ENCODE measurements at regions not wholly inside any gene's neighbourhood (a gene's known extent, or its start where the extent isn't known, plus 50 kb on each side); places are given as distances from the start of the nearest gene placed in this dataset.

DNA sequence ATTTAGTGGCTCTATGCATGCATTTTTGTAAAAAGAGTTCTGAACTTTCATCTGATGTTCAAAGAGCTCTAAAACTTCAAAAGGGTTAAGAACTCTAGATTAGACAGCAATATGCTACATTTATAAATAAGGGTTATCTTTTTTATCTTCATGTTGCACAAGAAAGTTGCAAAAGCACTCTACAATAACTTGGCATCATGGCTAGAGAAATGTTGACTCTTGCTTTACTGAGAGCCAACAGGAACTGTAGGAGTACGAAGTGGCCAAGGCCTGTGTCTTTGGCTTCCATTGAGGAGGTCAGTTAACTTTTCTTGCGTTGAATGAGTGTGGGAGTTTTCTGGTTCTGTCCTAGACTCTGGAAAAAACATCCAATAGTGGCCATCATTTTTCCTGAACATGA is 516.9 kb downstream of the TFAP2B start:
- H3K4me3 ChIP-seq (ENCODE audit: low read depth, low read length), result no peak overlapping the region
- DNase-seq (ENCODE audit: low read depth), result no peak

DNA sequence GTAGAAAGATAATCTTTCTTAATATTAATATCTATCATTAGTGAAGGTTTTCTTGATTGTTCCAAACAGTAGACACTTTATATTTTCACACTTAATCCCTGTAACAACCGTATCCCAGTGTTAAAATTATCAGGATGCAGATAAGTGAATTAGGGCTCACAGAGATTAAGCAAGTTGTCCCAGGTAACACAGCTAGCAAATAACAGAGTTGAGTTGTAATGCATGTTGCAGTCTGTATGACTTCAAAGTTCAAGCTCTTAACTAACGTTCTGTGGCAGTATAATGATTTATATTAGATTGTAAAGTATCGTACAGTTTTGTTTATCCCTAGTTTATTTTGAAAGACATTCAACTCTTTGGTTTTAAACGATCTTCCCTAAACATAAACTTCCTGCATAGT is 517.5 kb downstream of the TFAP2B start:
- DNase-seq (ENCODE audit: low read depth), result no peak

DNA sequence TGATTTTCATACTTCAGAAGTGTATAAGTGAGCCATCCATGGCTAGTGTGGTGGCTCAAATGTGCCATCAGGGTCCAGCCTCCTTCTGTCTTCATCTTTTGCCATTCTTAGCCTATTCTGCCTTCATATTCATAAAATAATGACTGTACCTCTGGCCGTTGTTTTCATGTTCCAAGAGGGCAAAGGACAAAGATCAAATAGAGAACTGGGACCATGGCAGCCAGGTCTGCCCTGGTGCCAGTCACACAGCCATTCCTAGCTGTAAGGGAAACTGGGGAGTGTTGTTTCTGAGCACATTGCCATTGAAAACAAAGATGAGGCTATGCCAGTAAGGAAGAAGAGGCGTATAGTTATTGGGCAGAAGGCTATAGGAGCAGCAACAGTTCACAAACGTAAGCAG is 518.6 kb downstream of the TFAP2B start:
- DNase-seq (ENCODE audit: low read depth), result no peak
- no peak overlapping the region for H3K4me3 ChIP-seq (ENCODE audit: low read depth, low read length)

More for the DNA sequence above, 517.5 kb downstream of the TFAP2B start:
- H3K4me3 ChIP-seq (ENCODE audit: low read depth, low read length), result no peak overlapping the region

DNA sequence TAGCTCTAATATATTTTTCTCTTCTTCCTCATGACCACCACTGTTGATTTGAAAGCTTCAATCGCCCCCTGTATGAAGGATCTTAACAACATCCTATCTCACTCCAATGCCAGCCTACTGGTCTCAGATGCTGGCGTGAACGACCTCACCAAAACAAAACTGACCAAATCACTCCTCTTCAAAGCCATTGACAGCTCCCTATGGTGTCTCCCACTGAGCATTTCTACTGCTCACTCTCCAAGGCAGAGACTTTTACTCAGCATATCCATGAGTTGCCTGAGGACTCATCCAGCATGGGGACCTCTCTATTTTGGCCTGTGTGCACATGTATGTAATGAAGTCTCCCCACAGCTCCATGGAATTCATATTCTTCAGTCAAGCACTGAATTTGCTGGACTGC is 520.4 kb downstream of the TFAP2B start:
- no peak overlapping the region for H3K4me3 ChIP-seq (ENCODE audit: low read depth, low read length)
- DNase-seq (ENCODE audit: low read depth), result no peak

DNA sequence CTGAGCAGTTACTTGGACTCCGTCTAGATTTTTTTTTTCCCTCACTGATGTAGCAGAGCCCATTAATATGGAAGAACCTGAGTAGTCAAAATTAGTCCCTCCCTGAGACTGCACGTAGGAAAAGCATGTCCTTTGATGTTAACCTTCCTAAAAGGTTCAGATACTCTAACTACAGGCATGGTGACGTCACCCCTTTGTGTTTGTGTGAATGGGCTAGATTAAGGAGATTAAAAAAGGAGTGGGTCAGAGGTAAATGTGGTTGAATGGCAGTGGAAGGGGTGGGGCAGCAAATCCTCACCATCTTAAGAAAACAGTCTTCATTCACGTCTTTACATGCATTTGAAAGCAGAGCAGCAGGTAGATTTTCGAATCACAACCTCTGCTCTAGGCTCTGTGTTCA is 521.1 kb downstream of the TFAP2B start:
- H3K4me3 ChIP-seq (ENCODE audit: low read depth, low read length), result no peak overlapping the region
- DNase-seq (ENCODE audit: low read depth), result no peak

DNA sequence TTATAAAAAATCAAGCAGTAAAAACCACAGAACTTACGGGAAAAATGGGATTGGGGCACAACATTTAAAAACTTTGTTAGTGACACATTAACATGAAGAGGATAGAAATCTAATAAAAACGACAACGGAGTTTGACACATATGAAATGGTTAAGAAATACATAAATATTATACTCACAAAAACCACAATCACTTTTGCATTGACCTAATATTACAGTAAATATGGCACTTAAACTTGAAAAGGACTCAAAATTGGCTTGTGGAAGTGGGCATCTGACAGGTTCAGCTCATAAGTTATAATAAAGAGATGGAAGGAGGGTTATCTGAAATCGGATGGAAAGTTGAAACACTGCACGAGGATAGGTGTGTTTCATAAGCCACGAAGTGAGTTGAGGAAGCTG is 523.7 kb downstream of the TFAP2B start:
- DNase-seq (ENCODE audit: low read depth), result no peak
- no peak overlapping the region for H3K4me3 ChIP-seq (ENCODE audit: low read depth, low read length)

DNA sequence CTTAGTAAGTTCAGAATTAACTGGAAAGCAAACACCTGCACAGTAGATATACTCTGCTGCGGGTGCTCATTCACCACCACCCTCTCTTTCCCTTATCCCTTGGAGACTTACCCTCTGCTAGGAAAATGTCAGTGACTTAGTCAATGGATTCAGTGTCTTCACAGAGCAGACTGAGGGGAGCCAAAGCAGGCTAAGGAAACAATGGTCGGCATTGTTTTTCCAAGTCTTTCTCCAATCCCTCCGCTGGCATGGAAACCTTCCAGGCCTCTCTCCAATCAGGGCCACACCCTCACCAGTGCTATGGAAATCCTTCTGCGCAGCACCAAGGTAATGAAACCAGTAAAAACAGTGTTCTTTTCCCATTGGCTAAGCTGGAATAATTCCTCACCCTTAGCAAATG is 531.2 kb downstream of the TFAP2B start:
- DNase-seq (ENCODE audit: low read depth), result no peak
- no peak overlapping the region for H3K4me3 ChIP-seq (ENCODE audit: low read depth, low read length)

DNA sequence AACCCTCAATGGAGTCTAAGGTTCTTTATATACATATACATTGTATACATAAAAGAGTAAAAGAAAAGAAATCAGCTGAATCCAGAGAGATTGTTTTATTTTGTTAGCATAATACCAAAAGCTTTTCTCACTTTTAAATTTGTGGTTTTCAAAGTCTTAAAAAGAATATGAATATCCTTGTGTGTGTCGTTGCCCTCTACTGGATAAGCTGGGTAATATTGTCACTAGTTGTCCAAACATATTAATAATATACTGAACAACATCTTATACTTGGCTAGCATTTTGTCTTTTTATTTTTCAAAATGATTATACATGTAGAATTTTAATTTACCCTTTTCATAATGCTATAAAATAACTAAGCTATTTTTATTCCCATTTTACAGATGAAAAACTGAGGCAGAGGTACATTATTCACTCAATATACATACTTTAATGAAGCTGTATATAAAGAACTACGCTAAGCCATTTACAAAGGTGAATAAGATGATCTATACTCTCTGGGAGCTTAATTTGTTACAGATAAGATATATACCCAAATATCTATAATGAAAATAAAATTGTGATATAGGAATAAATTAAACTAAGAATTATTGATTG is 531.7 kb downstream of the TFAP2B start:
- no peak for DNase-seq (ENCODE audit: low read depth)
- H3K4me3 ChIP-seq (ENCODE audit: low read depth, low read length), result no peak overlapping the region

DNA sequence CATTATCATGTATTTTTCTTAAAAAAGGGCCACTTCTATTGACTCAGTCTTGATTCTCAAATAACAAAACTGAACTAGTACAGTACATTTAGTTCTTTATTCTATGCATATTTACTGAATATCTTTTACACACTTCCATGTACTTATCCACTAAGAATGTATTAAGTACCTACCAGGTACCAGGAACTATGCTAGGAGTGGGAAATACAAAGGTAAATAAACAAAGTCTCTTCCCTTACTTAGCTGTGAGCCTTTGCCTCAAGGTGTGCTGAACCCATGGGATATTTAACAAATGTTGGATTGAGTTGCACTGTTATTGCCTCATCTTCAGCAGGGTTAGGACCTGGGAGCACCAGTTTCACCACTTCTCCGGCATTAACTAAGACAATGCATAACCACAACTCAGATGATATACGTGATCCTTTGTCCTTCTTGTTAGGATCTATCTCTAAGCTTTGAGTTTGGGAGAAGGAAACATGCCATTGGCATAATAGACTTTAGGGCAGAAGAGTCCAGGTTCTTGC is 533.9 kb downstream of the TFAP2B start:
- H3K4me3 ChIP-seq (ENCODE audit: low read depth, low read length), result no peak overlapping the region
- no peak for DNase-seq (ENCODE audit: low read depth)

DNA sequence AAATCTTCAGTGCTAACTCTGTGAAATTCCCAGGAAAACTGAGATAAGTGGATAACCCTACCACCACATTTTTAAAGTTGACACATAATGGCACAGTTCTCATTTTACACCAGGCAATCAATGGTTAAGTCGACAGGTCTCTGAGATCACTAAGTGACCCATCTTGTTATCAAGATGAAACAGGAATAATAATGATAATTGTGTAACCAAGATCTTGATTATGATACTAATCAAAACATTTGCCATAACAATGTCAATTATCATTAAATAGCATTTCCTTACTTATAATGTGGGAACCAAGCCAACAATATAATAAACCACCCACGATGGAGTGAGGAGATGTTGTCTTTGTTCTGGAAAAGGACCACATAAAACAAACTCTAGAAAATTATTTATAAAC is 541.6 kb downstream of the TFAP2B start:
- no peak overlapping the region for H3K4me3 ChIP-seq (ENCODE audit: low read depth, low read length)
- DNase-seq (ENCODE audit: low read depth), result no peak

DNA sequence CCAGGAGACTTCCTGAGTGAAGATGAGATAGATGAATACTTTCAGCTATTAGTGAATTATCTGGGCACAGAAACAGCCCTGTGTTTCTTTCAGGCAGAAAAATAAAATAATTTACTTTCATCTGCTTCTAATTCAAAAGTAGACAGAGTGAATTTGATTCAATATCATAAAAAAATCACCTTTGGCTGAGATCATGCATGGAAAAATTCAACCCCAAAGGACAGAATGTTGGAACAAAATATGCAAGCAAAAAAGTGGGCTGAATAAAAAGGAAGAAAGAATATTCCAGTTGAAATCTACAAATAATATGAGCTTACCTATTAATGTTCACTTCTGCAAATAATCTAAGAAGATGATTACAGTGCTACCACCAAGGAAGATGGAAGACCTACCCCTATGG is 546.9 kb downstream of the TFAP2B start:
- no peak overlapping the region for H3K4me3 ChIP-seq (ENCODE audit: low read depth, low read length)
- DNase-seq (ENCODE audit: low read depth), result no peak

DNA sequence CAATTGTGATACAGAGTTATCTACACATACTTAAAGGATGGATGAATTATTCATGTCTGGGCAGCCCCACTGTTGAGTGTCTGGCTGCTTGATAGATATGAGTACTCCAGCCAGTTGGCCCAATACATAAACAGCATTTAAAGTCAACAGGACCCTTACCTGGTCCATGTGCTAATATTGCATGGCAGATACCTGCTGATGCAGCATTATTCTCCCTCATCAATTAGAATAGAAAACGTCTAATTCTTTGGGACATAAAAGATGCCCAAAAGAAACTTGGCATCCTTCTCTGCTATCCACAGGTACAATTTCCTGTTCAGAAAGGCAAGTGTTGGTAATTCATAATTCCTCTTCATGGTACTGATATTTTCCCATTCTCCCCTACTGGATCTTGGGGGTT is 550.8 kb downstream of the TFAP2B start:
- H3K4me3 ChIP-seq (ENCODE audit: low read depth, low read length), result no peak overlapping the region
- DNase-seq (ENCODE audit: low read depth), result no peak

DNA sequence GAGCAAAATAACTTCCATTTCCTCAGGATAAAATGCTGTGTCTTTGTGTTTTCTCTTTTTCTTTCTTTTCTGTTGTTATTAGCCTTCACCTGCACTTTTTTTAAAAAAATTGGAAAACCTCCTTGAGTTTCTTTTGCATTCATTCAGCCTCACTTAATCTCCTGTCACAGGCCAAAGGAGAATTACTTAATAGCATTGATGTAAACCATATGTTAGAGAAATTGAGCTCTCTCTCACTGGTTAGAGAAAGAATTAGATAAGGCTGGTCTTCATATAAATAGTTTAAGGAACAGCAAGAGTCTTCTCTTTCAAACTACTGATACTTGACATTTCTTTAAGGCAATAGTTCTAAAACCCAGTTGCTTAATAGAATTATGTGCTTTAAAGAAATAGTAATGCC is 564.2 kb downstream of the TFAP2B start:
- H3K4me3 ChIP-seq (ENCODE audit: low read depth, low read length), result no peak overlapping the region
- DNase-seq (ENCODE audit: low read depth), result no peak

DNA sequence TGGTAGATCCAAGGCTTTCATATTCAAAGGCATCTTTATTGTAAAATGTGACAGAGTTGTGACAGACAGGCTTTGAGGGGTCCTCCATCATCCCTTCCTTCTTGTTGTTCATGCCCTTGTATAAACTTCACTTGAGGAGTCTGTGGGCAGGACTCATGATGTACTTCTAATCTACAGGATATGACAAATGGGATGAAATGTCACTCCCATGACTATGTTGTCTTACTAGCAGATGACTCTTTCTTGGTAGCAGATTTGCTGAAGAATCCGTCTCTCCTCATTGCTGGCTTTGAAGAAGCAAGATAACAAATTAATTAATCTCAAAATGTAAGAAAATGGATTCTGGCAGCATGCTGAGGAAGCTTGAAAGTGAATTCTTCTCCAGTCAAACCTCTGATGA is 566.1 kb downstream of the TFAP2B start:
- no peak for DNase-seq (ENCODE audit: low read depth)
- no peak overlapping the region for H3K4me3 ChIP-seq (ENCODE audit: low read depth, low read length)

DNA sequence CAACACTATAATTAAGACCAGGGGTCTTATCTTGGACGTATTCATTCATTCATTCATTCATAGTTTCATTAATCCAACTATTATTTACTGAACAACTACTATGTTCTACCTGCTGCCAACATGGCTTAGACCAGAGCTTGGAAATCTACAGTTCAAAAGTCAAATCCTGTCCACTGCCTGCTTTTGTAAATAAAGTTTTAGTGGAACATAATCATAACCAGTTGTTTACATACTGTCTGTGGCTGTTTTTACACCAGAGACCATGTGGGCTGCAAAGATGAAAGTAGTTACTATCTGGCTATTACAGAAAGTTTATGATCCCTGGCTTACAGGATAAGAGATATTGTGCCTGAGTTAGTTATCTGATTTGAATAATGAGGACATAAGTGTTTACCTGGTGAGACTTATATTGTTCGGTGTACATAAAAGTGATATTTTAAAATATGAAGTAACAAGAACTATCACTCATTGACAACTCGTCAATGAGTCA is 567.7 kb downstream of the TFAP2B start:
- no peak overlapping the region for H3K4me3 ChIP-seq (ENCODE audit: low read depth, low read length)
- DNase-seq (ENCODE audit: low read depth), result no peak

DNA sequence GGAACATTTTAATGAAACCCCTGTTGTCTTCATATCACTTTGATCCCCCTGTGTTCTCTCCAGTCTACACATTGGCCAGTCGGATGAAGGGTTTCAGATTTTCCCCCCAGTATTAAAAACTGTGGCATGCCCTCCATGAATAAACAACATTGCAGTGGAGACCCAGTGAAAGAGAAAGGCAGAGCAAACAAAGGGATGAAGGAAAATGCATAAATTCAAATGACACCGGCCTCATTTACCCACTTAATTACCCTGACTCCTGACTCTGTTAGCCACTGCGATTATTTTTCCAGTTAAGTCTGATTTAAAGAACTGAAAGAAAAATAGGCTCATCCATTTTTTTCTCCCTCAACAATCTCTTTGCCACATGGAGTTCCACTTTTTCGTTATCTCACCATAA is 569.2 kb downstream of the TFAP2B start:
- no peak overlapping the region for H3K4me3 ChIP-seq (ENCODE audit: low read depth, low read length)
- no peak for DNase-seq (ENCODE audit: low read depth)

DNA sequence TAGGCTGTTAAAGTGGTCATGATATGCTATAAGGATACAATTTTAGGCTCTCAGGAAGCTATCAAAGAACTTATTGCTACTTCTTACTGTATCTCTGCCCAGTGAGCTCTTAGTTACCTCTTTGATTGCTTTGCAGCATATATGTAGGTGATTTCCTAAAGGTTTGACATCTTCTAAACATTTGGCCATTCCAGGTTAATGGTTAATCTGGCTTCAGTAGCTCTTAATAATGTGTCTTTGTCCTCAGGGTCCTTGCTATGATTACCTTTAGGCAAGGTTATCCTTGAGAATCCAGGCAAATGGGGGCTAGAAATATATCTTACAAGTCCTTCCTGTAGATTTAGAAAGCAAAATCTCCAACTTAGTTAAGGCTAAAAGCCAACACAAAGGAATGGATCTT is 575.4 kb downstream of the TFAP2B start:
- DNase-seq (ENCODE audit: low read depth), result no peak

DNA sequence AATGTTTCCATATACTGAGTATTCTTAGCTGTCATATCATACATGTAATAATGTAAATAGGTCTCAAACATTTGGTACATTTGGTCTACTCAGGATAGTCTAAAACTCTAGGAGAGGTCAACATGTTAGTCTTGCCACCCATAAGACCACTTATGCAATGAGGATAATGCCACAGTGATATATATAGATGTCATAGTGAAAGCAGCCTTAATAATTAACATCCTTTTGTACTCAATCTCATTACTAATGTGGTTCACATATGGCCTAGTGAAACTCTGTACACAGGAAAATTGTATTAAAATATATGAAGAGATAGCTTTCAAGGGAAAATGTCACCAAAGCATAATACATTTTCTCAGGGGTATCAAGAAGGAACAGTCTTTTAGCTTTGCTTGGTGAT is 577.9 kb downstream of the TFAP2B start:
- H3K4me3 ChIP-seq (ENCODE audit: low read depth, low read length), result no peak overlapping the region
- DNase-seq (ENCODE audit: low read depth), result no peak

More for the DNA sequence above, 575.4 kb downstream of the TFAP2B start:
- no peak overlapping the region for H3K4me3 ChIP-seq (ENCODE audit: low read depth, low read length)

DNA sequence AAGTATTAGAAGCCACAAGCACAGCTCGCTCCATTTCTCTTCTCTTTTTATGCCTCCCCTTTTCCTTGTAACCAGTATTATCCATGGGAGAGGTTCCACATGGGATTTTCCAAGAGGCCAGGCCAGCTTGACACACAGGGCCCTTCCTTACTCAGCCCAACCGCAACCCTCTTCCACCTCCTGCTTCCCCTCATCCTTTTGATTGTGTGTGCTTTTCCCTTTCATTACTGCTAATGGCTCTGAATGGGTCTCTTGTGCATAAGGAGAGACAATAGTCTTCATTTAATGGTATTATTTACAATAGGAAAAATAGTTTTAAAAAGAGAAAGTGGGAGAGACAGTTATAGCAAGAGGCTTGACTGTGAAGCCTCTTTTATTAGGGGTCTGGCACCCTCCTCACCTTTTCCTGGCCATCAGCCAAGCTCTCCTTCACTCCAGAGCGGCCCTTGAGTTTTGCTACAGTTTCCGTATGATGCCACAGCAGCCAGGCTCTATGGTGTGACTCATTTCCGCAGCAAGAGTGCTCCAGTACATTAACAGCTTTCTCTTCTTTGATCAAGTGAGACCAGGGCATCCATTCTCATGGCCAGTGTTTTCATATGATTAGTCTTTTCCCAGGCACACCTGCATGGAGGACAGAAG is 579.5 kb downstream of the TFAP2B start:
- DNase-seq (ENCODE audit: low read depth), result no peak
- no peak overlapping the region for H3K4me3 ChIP-seq (ENCODE audit: low read depth, low read length)

DNA sequence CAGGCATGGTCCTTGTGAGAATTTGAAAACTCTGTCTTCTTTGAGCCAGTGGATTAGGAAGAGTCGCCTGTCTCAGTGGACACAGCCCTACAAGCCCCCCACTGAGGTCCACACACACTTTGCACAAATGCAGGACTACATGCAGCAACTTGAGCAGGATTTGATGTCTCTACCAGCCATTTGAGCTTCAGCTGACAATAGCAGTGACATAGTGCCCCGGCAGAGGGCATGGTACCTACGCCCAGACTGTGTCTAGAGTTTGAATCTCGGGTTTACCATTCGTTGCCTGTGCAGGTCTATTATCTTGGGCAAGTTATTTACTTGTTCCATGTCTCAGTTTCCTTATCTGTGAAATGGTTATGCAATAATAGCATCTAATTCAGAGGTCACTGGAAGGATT is 580.1 kb downstream of the TFAP2B start:
- no peak overlapping the region for H3K4me3 ChIP-seq (ENCODE audit: low read depth, low read length)
- DNase-seq (ENCODE audit: low read depth), result no peak

DNA sequence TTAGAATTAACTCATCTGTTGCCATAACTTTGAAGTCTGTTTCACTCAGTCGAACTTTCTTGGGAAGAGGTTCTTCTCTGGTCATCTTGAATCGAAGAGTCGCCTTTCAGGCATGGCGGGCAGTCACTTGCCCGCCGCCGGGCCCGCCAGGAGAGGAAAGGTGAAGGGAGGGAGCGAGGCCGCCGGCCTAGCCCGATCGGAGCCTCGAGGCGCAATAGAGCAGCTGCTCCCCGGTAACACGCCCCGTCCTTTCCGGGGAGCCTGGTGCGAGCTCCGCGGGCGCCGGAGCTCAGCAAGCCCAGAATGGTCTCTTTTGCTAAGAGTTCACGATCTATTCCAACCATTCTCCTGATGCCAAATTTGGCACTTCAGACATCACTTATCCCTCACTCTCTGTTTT is 591.8 kb downstream of the TFAP2B start:
- no peak for DNase-seq (ENCODE audit: low read depth)

More for the DNA sequence above, 591.8 kb downstream of the TFAP2B start:
- no peak overlapping the region for H3K4me3 ChIP-seq (ENCODE audit: low read depth, low read length)

Measured in skeletal muscle cell (primary cell).